IPS-20b (cell line): ENCODE measurements at regions not wholly inside any gene's neighbourhood (a gene's known extent, or its start where the extent isn't known, plus 50 kb on each side); places are given as distances from the start of the nearest gene placed in this dataset.

Experiments
- H3K27ac ChIP-seq: one replicate; pipeline ENCODE4 v1.5.1; 2013; ENCODE audit warnings: low read length
- H3K27me3 ChIP-seq: 2 replicates; pipeline ENCODE4 v1.6.1; 2013; ENCODE audit warnings: mild to moderate bottlenecking, low read length, inconsistent platforms; ENCODE audit not compliant: insufficient read depth
- H3K36me3 ChIP-seq: 2 replicates; pipeline ENCODE4 v1.6.1; 2013; ENCODE audit warnings: low read depth, mild to moderate bottlenecking, inconsistent platforms, low read length, moderate library complexity; ENCODE audit not compliant: insufficient read depth
- H3K4me1 ChIP-seq: 2 replicates; pipeline ENCODE4 v1.6.1; 2013; ENCODE audit warnings: mild to moderate bottlenecking, control low read depth, inconsistent platforms, low read length, moderate library complexity; ENCODE audit not compliant: insufficient read depth
- H3K4me3 ChIP-seq: 2 replicates; pipeline ENCODE4 v1.5.1; 2013; ENCODE audit warnings: mild to moderate bottlenecking, low read length, inconsistent platforms
- H3K9ac ChIP-seq: 2 replicates; pipeline ENCODE4 v1.6.1; 2013; ENCODE audit warnings: low read depth, mild to moderate bottlenecking, inconsistent platforms, low read length, moderate library complexity
- H3K9me3 ChIP-seq: 2 replicates; pipeline ENCODE4 v1.6.1; 2013; ENCODE audit warnings: mild to moderate bottlenecking, low read depth, low read length, inconsistent platforms; ENCODE audit not compliant: insufficient read depth

- Histone ChIP-seq H3K27ac (no peak overlapping the region), H3K36me3 (no peaks in the 10 kb centered on the region), H3K4me3 (no peak overlapping the region), H3K27me3 (no peaks in the 10 kb centered on the region), H3K4me1 (no peaks in the 10 kb centered on the region), H3K9ac (no peak overlapping the region), H3K9me3 (no peaks in the 10 kb centered on the region)
Observed at GRCh38 chr13:105272660-105273631, 1262.5 kb downstream of the EFNB2 start.

- no peaks in the 10 kb centered on the region for H3K36me3 ChIP-seq
- no peaks in the 10 kb centered on the region for H3K4me1 ChIP-seq
- H3K4me3 ChIP-seq: no peak overlapping the region
- no peaks in the 10 kb centered on the region for H3K27me3 ChIP-seq
- no peak overlapping the region for H3K9ac ChIP-seq
- H3K27ac ChIP-seq: no peak overlapping the region
- H3K9me3 ChIP-seq: no peaks in the 10 kb centered on the region
Observed at GRCh38 chr13:105266615-105267014, 1268.8 kb downstream of the EFNB2 start.

GRCh38 chr13:105262579-105262978, 1272.9 kb downstream of the EFNB2 start:
- Histone ChIP-seq H3K4me1 (no peaks in the 10 kb centered on the region), H3K9me3 (no peaks in the 10 kb centered on the region), H3K27me3 (no peaks in the 10 kb centered on the region), H3K9ac (no peak overlapping the region), H3K36me3 (no peaks in the 10 kb centered on the region), H3K27ac (no peak overlapping the region), H3K4me3 (no peak overlapping the region)

- H3K4me1 ChIP-seq: no peaks in the 10 kb centered on the region
Observed at GRCh38 chr13:105259426-105259825, 1276.0 kb downstream of the EFNB2 start.

GRCh38 chr13:105255472-105255871, 1280.0 kb downstream of the EFNB2 start:
- Histone ChIP-seq H3K9me3 (no peaks in the 10 kb centered on the region; the same call in 1 of the 2 replicates), H3K4me3 (no peak overlapping the region), H3K27ac (no peak overlapping the region), H3K9ac (no peak overlapping the region), H3K36me3 (no peaks in the 10 kb centered on the region), H3K27me3 (no peaks in the 10 kb centered on the region), H3K4me1 (no peaks in the 10 kb centered on the region)

More at GRCh38 chr13:105259426-105259825, 1276.0 kb downstream of the EFNB2 start:
- no peaks in the 10 kb centered on the region for H3K9me3 ChIP-seq
- H3K4me3 ChIP-seq: no peak overlapping the region
- H3K27me3 ChIP-seq: no peaks in the 10 kb centered on the region
- no peak overlapping the region for H3K9ac ChIP-seq
- no peaks in the 10 kb centered on the region for H3K36me3 ChIP-seq
- H3K27ac ChIP-seq: no peak overlapping the region

GRCh38 chr13:105251293-105251692, 1284.2 kb downstream of the EFNB2 start:
- no peak overlapping the region for H3K4me3 ChIP-seq
- H3K27me3 ChIP-seq: no peaks in the 10 kb centered on the region
- H3K4me1 ChIP-seq: no peaks in the 10 kb centered on the region
- H3K36me3 ChIP-seq: no peaks in the 10 kb centered on the region
- no peaks in the 10 kb centered on the region; the same call in 1 of the 2 replicates for H3K9me3 ChIP-seq
- no peak overlapping the region for H3K9ac ChIP-seq
- H3K27ac ChIP-seq: no peak overlapping the region

GRCh38 chr13:105247830-105248229, 1287.6 kb downstream of the EFNB2 start:
- Histone ChIP-seq H3K36me3 (no peaks in the 10 kb centered on the region), H3K4me3 (no peak overlapping the region), H3K9ac (no peak overlapping the region), H3K9me3 (no peaks in the 10 kb centered on the region; the same call in 1 of the 2 replicates), H3K27ac (no peak overlapping the region), H3K27me3 (no peaks in the 10 kb centered on the region), H3K4me1 (no peaks in the 10 kb centered on the region)

- no peak overlapping the region for H3K27ac ChIP-seq
- H3K36me3 ChIP-seq: no peaks in the 10 kb centered on the region
- no peak overlapping the region for H3K4me3 ChIP-seq
- H3K9me3 ChIP-seq: no peaks in the 10 kb centered on the region
- no peaks in the 10 kb centered on the region for H3K27me3 ChIP-seq
- H3K4me1 ChIP-seq: no peaks in the 10 kb centered on the region
- no peak overlapping the region for H3K9ac ChIP-seq
Observed at GRCh38 chr13:105240371-105240770, 1295.1 kb downstream of the EFNB2 start.

- Histone ChIP-seq H3K9ac (no peak overlapping the region), H3K9me3 (no peaks in the 10 kb centered on the region), H3K27ac (no peak overlapping the region), H3K4me3 (no peak overlapping the region), H3K36me3 (no peaks in the 10 kb centered on the region), H3K4me1 (no peaks in the 10 kb centered on the region), H3K27me3 (no peaks in the 10 kb centered on the region)
Observed at GRCh38 chr13:105232439-105232838, 1303.0 kb downstream of the EFNB2 start.

GRCh38 chr13:105232006-105232405, 1303.5 kb downstream of the EFNB2 start:
- H3K4me1 ChIP-seq: no peaks in the 10 kb centered on the region
- no peaks in the 10 kb centered on the region for H3K36me3 ChIP-seq
- no peak overlapping the region for H3K4me3 ChIP-seq
- H3K9ac ChIP-seq: no peak overlapping the region
- no peaks in the 10 kb centered on the region for H3K9me3 ChIP-seq
- H3K27ac ChIP-seq: no peak overlapping the region
- H3K27me3 ChIP-seq: no peaks in the 10 kb centered on the region

- Histone ChIP-seq H3K36me3 (no peaks in the 10 kb centered on the region), H3K9ac (no peak overlapping the region), H3K4me3 (no peak overlapping the region), H3K9me3 (no peaks in the 10 kb centered on the region), H3K27ac (no peak overlapping the region), H3K27me3 (no peaks in the 10 kb centered on the region), H3K4me1 (no peaks in the 10 kb centered on the region)
Observed at GRCh38 chr13:105231579-105231978, 1303.9 kb downstream of the EFNB2 start.

- H3K4me3 ChIP-seq: no peak overlapping the region
- no peak overlapping the region for H3K9ac ChIP-seq
- no peak overlapping the region for H3K27ac ChIP-seq
- no peaks in the 10 kb centered on the region for H3K27me3 ChIP-seq
- H3K9me3 ChIP-seq: no peaks in the 10 kb centered on the region
- H3K36me3 ChIP-seq: no peaks in the 10 kb centered on the region
- H3K4me1 ChIP-seq: no peaks in the 10 kb centered on the region
Observed at GRCh38 chr13:105220881-105221280, 1314.6 kb downstream of the EFNB2 start.
